Liver (tissue), 8 donors: ENCODE measurements at regions not wholly inside any gene's neighbourhood (a gene's known extent, or its start where the extent isn't known, plus 50 kb on each side); places are given as distances from the start of the nearest gene placed in this dataset.
"Not testable (repeated sequence)": the region's sequence is repeated elsewhere in the genome, so short reads cannot be mapped to it uniquely, and the experiment has no call there.

Source experiments
- DNase-seq: peaks from one replicate; pipeline ENCODE4 v3.0.0-alpha.2; 2017; ENCODE audit warnings: low spot score
- H3K27ac ChIP-seq, 2 donors: one replicate each; pipeline ENCODE4 v1.7.0; 2013; ENCODE audit warnings: inconsistent platforms in 2 of 2, low read length in 2 of 2, control low read depth in 1 of 2, low read depth in 1 of 2, mild to moderate bottlenecking in 1 of 2
- H3K27me3 ChIP-seq, 4 donors: one replicate each; pipeline versions ENCODE4 v1.6.1 to v1.7.0; 2013; ENCODE audit warnings: low read length in 3 of 4, inconsistent platforms in 1 of 4, mild to moderate bottlenecking in 1 of 4, moderate library complexity in 1 of 4; ENCODE audit not compliant: control insufficient read depth in 4 of 4, insufficient read depth in 4 of 4
- H3K36me3 ChIP-seq, 4 donors: one replicate each; pipeline versions ENCODE4 v1.6.1 to v1.7.0; 2013; ENCODE audit warnings: low read length in 3 of 4, mild to moderate bottlenecking in 3 of 4, low read depth in 1 of 4, moderate library complexity in 1 of 4; ENCODE audit not compliant: control insufficient read depth in 4 of 4, insufficient read depth in 3 of 4
- H3K4me1 ChIP-seq, 4 donors: one replicate each; pipeline versions ENCODE4 v1.6.1 to v1.7.0; 2013; ENCODE audit warnings: low read length in 3 of 4, mild to moderate bottlenecking in 3 of 4, moderate library complexity in 1 of 4; ENCODE audit not compliant: control insufficient read depth in 4 of 4, insufficient read depth in 4 of 4
- H3K4me3 ChIP-seq, 3 donors: one replicate each; pipeline versions ENCODE4 v1.6.1 to v1.7.0; 2013; ENCODE audit warnings: low read length in 3 of 3, control low read depth in 1 of 3, low read depth in 1 of 3, mild to moderate bottlenecking in 1 of 3
- H3K9ac ChIP-seq, 2 donors: one replicate each; pipeline ENCODE4 v1.7.0; 2013; ENCODE audit warnings: low read length in 2 of 2, mild to moderate bottlenecking in 2 of 2, moderate library complexity in 2 of 2, control low read depth in 1 of 2, low read depth in 1 of 2
- H3K9me3 ChIP-seq, 4 donors: one replicate each; pipeline versions ENCODE4 v1.6.1 to v1.7.0; 2013; ENCODE audit warnings: low read length in 3 of 4; ENCODE audit not compliant: control insufficient read depth in 4 of 4
- ATF3 ChIP-seq: IDR thresholded peaks from 2 replicates; pipeline ENCODE4 v1.6.1; 2016; ENCODE audit warnings: antibody characterized with exemption
- CTCF ChIP-seq: fragments of 150-350 bp; IDR thresholded peaks from 2 replicates; pipeline ENCODE4 v1.5.1; 2017; ENCODE audit warnings: improper control_type of control experiment, low read depth, low read length; ENCODE audit not compliant: missing input control
- EGR1 ChIP-seq, 2 donors: IDR thresholded peaks; 2 replicates each; pipeline ENCODE4 v1.6.1; 2016 to 2018; ENCODE audit warnings: antibody characterized with exemption in 2 of 2, low read depth in 2 of 2
- FOXA1 ChIP-seq: IDR thresholded peaks from 2 replicates; pipeline ENCODE4 v1.6.1; 2016; ENCODE audit warnings: antibody characterized with exemption
- FOXA2 ChIP-seq: IDR thresholded peaks from 2 replicates; pipeline ENCODE4 v1.6.1; 2016; ENCODE audit warnings: antibody characterized with exemption
- GABPA ChIP-seq, 2 donors: IDR thresholded peaks in 1 of 2; conservative IDR thresholded peaks in 1 of 2; 2 replicates each; pipeline ENCODE4 v1.6.1; 2016; ENCODE audit warnings: antibody characterized with exemption in 2 of 2, mild to moderate bottlenecking in 1 of 2, moderate library complexity in 1 of 2
- HNF4A ChIP-seq, 2 donors: conservative IDR thresholded peaks; 2 replicates each; pipeline ENCODE4 v1.6.1; 2016; ENCODE audit warnings: antibody characterized with exemption in 2 of 2, mild to moderate bottlenecking in 2 of 2
- HNF4G ChIP-seq: IDR thresholded peaks from 2 replicates; pipeline ENCODE4 v1.6.1; 2016; ENCODE audit warnings: antibody characterized with exemption
- JUND ChIP-seq, 2 donors: IDR thresholded peaks; 2 replicates each; pipeline ENCODE4 v1.6.1; 2016; ENCODE audit warnings: antibody characterized with exemption in 2 of 2
- MAX ChIP-seq: IDR thresholded peaks from 2 replicates; pipeline ENCODE4 v1.6.1; 2016; ENCODE audit warnings: antibody characterized with exemption
- NR2F2 ChIP-seq: IDR thresholded peaks from 2 replicates; pipeline ENCODE4 v1.6.1; 2016; ENCODE audit warnings: antibody characterized with exemption
- RAD21 ChIP-seq, 2 donors: IDR thresholded peaks; 2 replicates each; pipeline ENCODE4 v1.6.1; 2016; ENCODE audit warnings: antibody characterized with exemption in 2 of 2, mild to moderate bottlenecking in 2 of 2
- REST ChIP-seq: IDR thresholded peaks from 2 replicates; pipeline ENCODE4 v1.6.1; 2016; ENCODE audit warnings: antibody characterized with exemption, mild to moderate bottlenecking
- RXRA ChIP-seq, 2 donors: IDR thresholded peaks; 2 replicates each; pipeline ENCODE4 v1.6.1; 2017 to 2018; ENCODE audit warnings: antibody characterized with exemption in 2 of 2, mild to moderate bottlenecking in 1 of 2
- SP1 ChIP-seq: IDR thresholded peaks from 2 replicates; pipeline ENCODE4 v1.6.1; 2018; ENCODE audit warnings: antibody characterized with exemption, mild to moderate bottlenecking
- TAF1 ChIP-seq: conservative IDR thresholded peaks from 2 replicates; pipeline ENCODE4 v1.6.1; 2016; ENCODE audit warnings: antibody characterized with exemption, mild to moderate bottlenecking
- ZBTB33 ChIP-seq: IDR thresholded peaks from 2 replicates; pipeline ENCODE4 v1.6.1; 2016; ENCODE audit warnings: antibody characterized with exemption
- WGBS: extraction: QIAGEN DNeasy Blood & Tissue Kit; methylation state at CpG from one replicate; pipeline ENCODE4 v1.1.7; 2013; 5-methylcytosine and 5-hydroxymethylcytosine counted together
- donor health status: healthy.
- donor health status: healthy.
- donor health status: healthy.
- donor health status: healthy.
- donor health status: healthy.

- not testable (repeated sequence) for H3K36me3 ChIP-seq, H3K4me1 ChIP-seq, H3K27me3 ChIP-seq, H3K9me3 ChIP-seq, H3K4me3 ChIP-seq, H3K27ac ChIP-seq, DNase-seq, H3K9ac ChIP-seq
- 22% methylated on average over 6 of the region's 8 CpGs for WGBS
- peak; percentile 76 for TF ChIP-seq FOXA1
- TF ChIP-seq RXRA (IDR thresholded peaks at IDR 0.05) = peak in 1 of 2 donors; percentile 13
- peak; percentile 9 for TF ChIP-seq SP1
- peak; percentile 85 for TF ChIP-seq FOXA2
Measured at GRCh38 chr12:131234841-131235271, 281.1 kb downstream of the ADGRD1 start.

GRCh38 chr12:131235871-131236271 lies 282.2 kb downstream of the ADGRD1 start:
- no peak for DNase-seq
- no peak overlapping the region for H3K9ac ChIP-seq
- H3K27me3 ChIP-seq = no peaks in the 10 kb centered on the region
- TF ChIP-seq TAF1 (no peak), MAX (no peak), EGR1 (IDR thresholded peaks at IDR 0.05; ENCODE audit: low read depth in 2 of 2) (no peak), GABPA (IDR thresholded peaks at IDR 0.05 in 1 of 2, conservative IDR thresholded peaks at IDR 0.05 in 1 of 2) (no peak), CTCF (no peak), NR2F2 (no peak), REST (no peak), SP1 (no peak), HNF4G (no peak), ZBTB33 (no peak), RXRA (IDR thresholded peaks at IDR 0.05) (no peak), RAD21 (IDR thresholded peaks at IDR 0.05) (no peak), HNF4A (conservative IDR thresholded peaks at IDR 0.05) (no peak), FOXA1 (no peak), JUND (IDR thresholded peaks at IDR 0.05) (no peak), ATF3 (no peak)
- H3K9me3 ChIP-seq = peaks cover 0 to 4% (median 0%) of the 10 kb centered on the region in 4 donors
- no peak overlapping the region for H3K4me3 ChIP-seq
- no peaks in the 10 kb centered on the region for H3K36me3 ChIP-seq
- H3K27ac ChIP-seq = no peak overlapping the region
- 93% methylated on average over 12 of the region's 12 CpGs for WGBS
- H3K4me1 ChIP-seq = peaks cover 0 to 3% (median 0%) of the 10 kb centered on the region in 4 donors
